ENCODE measurements at regions not wholly inside any gene's neighbourhood (a gene's known extent, or its start where the extent isn't known, plus 50 kb on each side); places are given as distances from the start of the nearest gene placed in this dataset.
"Not testable (repeated sequence)": the region's sequence is repeated elsewhere in the genome, so short reads cannot be mapped to it uniquely, and the experiment has no call there.

DNA sequence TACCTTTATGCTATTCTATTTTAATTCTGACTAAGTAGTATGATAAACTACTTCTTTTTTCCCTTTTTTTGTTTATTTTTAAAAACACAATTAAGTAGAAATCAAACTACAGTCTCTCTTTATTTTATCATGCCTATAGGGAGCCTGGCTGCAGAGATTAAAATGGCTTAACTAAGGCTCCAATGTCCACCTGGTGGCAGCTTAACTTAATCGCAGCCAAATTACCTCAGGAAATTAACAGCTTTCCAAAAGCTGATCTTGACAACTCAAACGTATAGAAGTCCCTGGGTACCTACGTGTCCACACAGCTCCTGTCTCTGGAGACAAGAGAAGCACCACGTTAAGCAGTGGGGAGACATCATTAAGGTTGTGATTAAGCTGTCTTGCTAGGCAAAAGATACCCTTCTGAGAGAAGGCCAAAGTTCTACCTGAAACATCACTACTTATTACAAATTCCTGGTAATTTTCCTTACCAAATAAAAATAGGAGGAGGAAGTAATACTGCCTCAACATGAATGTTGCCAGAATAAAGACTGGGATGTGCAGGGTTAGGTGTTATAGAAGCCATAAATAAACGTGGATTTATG, 63.2 kb upstream of the SNX19 start:
- ATAC-seq, result no peak
- no peak for DNase-seq

DNA sequence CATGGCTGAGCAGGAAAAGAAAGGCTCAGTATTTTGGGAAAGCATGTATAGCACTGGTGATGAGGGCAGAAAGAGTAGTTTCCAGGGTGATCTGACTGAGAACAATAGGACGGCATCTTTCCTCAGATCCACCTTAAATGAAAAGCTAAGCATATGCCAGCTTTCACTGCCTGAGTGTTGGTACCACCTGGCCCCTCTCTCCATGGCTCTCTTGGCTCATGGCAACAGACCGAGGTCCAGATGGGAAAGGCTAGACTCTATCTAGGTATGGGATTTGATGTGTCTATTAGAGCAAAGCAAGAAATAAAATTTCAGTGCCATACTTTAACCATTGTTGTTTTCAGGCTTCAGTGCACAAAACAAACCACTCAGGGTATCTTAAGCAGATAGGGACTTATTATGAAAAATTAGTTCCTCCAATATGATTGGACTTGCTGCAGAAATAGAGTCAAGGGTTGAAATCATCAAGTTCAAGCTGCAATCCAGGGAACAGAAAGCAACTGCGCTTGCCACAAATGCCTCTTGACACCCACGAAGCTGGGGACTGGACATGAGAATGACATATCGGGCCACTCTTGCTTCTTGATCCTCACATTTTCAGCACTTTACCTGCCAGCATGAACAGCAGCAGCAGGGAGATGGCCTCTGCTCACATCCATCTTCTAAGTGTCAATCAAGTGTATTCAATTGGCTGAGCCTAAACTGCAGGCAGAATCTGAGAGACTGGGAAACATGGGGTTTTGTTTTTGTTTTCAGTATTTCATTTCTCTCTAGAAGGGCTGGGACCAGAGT, 64.0 kb upstream of the SNX19 start:
- ATAC-seq, result no peak
- no peak for DNase-seq

DNA sequence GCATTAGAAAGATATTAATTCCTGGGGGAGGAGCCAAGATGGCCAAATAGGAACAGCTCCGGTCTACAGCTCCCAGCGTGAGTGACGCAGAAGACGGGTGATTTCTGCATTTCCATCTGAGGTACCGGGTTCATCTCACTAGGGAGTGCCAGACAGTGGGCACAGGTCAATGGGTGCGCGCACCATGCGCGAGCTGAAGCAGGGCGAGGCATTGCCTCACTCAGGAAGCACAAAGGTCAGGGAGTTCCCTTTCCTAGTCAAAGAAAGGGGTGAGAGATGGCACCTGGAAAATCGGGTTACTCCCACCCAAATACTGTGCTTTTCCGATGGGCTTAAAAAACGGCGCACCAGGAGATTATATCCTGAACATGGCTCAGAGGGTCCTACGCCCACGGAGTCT, 68.0 kb upstream of the SNX19 start:
- ATAC-seq, result not testable (repeated sequence)

DNA sequence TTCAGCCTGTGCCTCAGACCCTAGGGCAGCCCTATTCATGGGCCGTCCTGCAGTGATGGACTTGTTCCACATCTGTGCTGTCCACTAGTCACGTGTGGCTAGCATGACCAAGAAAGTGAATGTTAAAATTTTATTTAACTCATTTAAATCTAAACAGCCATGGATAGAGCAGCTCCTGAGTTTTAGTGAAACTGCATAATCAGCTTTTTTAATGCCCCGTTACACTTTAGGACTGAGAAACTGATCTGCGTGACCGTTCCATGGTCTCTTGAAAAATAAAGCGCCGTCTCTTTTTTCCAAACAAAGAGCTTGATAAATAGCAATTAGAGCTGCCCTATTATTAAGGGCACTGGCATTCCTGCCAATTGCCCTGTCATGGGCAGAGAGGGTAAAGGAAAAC, 76.5 kb upstream of the SNX19 start:
- no peak for DNase-seq
- no peak for ATAC-seq

More for the DNA sequence above, 68.0 kb upstream of the SNX19 start:
- not testable (repeated sequence) for DNase-seq

DNA sequence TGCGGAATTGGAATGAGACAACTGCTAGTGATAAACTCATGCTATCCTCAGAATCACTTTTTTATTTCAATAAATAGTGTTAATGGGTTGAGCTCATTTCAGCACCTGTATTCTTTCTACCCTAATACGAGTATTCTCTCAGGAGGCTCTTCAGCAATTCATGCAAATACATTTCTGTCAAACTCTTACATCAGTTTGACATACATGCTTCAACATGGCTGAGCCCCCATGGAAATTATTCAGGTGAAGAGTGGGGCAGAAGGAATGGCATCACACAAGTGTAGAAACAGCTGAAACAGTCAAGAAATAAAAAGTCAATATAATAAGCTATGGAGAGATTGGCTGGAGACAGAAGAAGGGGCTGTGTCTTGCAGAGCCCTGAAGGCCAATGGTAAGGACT, 77.8 kb upstream of the SNX19 start:
- ATAC-seq (no peak), DNase-seq (no peak)

DNA sequence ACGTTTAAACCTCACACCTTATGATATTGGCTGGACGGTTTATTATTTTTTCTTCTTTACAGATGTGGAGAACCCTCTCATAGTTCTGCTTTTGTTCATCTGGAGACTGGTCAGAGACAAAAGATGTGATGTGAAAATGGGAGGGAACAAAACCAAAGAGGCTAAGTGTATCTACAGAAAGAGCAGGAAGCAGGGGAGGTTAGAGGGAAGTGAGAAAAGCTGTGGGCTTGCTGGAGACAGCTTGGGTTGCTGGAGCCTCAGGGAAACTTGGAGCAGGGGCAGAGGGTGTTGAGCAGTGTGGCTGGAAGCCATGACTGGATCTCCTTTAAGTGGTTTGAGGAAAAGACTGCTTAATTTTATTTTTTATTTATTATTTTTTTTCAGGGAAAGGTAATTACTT, 79.0 kb upstream of the SNX19 start:
- ATAC-seq (no peak), DNase-seq (no peak)

DNA sequence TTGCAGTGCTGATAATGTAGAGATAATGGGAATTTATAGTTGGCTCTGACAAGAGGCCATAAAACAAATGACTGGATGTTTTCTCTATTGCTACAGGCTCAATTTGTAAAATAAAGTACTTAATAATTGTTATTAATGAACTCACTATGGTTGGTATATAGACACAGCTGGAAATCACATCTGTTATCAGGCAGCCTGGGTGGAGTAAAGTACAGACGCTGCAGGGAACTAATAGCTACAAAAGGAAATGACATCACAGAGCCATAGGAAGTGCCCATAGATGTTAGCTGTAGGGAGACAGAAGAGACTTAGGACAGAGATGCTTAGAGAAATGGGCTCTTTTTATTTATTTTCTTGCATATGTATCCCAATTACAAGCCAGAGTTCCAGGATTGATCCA, 81.0 kb upstream of the SNX19 start:
- DNase-seq (no peak), ATAC-seq (no peak)

DNA sequence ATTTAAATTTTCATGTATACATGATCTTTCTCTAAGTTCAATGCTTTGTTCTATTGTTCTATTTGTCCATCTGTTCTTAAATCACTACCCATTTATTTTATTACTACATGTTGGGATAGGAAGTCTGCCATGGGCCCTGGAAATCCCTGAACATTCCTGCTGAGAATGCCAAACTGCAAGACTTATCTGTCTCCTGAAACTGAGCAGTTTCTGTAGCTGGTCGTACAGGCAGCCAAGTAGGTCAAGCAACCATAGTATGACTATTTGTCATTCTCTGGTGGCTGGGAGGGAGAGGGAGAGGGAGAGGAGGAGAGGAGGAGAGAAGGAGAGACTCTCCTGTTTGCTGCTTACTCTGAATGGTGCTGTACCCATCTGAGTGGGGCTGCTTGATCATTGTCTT, 82.8 kb upstream of the SNX19 start:
- DNase-seq, result no peak
- ATAC-seq, result no peak

DNA sequence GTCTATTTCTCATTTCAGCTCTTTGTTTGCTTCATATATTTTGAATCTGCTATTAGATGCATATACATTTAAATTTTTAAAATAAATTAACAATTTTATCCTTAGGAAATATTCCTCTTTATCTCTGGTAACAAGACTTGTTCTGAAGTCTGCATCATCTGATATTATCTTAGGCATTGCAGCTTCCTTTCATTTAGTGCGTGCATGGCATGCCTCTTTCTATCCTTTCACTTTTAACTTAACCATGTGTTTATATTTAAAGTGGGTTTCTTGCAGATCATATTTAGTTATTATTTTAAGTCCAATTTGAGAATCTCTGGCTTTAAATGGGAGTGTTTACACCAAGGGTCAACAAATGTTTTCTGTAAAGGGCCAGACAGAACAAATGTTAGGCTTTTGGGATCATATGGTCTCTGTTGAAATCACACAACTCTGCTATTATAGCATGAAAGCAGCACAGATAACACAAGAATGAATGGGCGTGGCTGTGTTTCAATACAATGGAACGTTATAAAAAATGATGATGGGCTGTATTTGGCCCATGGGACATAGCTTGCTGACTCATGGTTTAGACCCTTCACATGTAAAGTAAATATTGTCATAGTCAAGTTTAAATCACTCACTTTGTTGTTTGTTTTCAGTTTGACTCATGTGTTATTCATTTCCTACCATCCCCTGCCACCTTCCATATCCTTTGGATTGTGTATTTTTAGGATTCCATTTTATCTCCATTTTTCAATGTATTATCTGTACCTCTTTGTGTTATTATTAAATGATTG, 83.9 kb upstream of the SNX19 start:
- ATAC-seq (no peak), DNase-seq (no peak)

DNA sequence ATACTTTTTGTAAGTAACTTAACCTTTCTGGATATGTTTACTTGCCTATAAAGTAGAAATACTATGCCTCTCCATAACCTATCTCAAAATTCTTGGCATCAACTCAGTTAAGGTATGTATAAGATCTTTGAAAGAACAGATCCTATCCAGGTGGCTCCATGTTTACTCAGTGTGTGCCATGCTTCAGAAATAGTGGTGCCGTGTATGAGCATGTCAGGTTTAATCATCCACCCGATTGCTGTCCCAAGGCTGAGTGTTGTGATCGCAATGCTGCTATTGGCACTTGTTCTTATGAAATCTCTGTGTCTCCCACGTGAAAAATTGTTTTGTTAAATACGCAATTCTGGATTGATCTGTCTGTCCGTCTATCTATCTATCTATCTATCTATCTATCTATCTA, 85.9 kb upstream of the SNX19 start:
- no peak for DNase-seq
- ATAC-seq, result no peak

DNA sequence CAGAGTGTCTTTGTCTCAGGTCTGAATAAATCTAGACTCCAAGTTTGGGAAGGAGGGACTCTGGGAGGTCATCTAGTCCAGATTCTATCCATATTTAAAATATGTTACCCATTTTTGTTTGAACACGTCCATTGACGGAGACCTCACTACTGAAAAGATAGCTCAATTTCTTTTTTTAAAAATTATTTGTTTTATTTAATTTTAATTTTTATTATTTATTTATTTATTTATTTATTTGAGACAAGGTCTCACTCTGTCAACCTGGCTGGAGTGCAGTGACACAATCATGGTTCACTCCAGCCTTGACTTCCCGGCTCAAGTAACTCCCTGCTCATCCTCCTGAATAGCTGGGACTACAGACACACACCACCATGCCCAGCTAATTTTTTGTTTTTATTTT, 89.5 kb upstream of the SNX19 start:
- DNase-seq, result no peak
- no peak for ATAC-seq

DNA sequence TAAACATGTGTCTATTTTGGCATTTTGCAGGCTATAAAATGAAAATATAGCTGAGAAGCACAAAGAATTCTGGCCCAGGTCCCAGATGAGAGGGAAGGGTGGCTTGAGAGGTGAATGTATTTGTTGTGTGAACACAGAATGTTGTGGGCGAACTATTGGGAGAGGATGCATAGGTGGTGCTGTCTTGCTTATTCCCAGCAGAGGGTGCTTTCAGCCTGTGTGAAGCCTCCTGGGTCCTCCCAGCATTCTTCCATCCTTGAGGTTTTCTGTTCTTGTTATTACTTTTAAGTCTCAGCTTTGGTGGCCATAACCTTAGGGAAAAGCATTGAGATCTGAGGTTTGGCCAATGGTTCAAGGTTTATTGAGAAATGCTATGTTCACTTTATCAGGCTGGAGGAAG, 108.7 kb upstream of the SNX19 start:
- ATAC-seq (no peak), DNase-seq (no peak)

DNA sequence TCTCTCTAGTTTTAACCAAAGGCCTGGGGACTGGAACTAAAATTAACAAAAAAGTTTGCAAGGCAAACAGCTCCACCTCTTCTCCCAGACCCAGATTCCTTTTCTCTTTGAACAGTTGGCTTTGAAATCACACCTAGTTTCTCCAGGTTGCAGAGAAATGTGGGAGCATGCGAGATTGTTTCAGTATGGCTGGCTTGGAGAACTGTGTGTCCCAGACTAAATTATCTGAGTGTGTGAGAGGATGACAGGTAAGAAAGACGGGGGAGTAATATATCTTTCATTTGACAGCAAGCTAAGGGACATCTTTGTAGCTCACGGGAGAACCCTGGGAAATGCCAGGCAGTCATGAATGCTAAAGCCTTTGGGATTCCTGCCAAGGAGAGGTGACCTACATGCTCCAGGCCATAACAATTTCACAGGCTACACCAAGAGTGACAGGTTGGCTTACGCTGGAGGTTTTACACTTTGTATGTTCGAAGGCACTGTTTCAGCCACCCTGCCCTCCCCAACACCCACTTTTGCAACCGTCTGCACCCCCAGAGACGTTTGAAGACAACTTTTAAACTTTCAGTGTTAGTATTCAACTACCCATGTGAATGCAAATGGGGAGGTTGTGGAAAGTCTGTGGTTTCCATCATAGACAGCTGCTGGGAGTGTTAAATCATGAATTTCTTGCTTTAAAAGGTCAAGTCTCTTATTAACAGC, 109.3 kb upstream of the SNX19 start:
- ATAC-seq, result no peak
- DNase-seq, result no peak

DNA sequence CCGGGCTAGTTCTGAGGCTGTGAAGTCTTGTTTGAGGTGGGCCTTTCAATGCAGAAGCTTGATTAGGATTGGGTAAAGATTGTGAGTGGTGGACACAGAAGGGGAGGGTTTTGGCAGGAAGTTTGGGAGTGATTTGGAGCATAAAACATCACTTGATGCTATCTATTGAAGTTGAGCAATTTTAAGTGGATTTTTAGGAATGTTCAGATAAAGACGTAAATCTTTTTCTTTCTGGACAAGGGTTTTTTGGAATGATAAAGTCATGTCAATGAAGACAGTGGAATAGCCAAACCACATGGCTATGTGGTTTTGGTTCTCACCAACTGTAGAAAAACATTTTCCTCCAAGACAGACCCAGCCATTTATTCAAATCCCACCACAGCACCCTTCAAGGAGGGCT, 111.2 kb upstream of the SNX19 start:
- DNase-seq (no peak), ATAC-seq (no peak)

DNA sequence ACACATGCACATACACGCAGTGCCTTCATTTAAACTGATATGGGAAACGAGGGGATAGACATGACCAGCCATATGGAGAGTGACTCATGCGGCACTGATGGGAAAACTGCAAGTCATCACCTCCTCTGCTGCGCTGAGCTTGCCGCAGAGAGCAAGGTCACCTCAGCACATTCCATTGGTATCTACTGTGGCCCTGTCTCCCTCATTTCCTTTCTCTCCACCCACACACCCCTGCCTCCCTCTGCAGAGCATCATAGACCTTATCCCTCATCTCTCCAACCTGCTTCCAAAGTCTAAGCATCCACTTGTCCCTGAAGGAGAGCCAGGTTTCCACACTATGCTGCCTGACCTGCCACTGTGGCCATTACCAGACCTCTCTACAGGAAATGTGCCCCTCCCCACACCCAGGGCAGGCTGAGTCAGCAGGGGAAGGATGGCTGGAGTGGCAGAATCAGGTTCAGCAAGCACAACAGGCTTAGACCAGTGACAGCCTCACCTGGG, 116.9 kb upstream of the SNX19 start:
- no peak for DNase-seq

DNA sequence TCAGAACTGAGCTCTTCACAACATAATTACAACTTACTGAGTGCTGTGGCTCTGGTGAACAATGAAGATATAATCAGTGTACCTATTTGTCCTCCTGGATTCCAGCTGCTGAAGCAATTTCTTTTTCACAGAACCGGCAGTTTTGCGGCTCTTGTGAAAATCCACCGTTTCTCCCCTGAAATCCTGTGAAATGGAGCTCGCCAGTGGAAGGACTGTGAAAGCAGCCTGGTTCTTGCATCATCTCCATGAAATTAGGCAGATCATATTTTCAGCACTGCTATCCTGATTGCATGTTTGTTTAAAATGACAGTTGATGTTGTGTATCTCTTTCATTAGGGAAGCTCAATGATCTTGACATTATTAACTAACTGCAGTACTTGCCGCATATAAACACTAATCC, 120.2 kb upstream of the SNX19 start:
- DNase-seq, result no peak
- ATAC-seq, result no peak

More for the DNA sequence above, 116.9 kb upstream of the SNX19 start:
- no peak for ATAC-seq

DNA sequence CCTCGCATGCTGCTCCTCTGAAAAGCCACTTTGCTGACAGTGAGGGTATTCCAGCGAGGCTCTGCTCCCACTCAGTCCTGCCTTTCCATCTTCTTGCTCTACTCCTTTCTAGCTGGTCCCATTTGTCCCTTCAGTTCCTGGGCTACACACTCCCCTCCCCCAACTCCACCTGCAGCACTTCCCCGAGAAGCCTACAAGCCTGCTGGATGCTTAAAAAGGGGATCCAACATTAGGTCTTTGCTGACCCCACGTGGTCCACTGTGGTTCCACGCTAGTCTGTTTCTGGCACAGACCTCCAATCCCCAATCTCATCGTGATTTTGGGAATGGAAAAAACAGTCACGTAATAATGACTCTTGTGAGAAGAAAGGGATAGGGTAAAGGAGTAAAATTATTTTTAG, 121.6 kb upstream of the SNX19 start:
- no peak for ATAC-seq
- DNase-seq, result no peak

DNA sequence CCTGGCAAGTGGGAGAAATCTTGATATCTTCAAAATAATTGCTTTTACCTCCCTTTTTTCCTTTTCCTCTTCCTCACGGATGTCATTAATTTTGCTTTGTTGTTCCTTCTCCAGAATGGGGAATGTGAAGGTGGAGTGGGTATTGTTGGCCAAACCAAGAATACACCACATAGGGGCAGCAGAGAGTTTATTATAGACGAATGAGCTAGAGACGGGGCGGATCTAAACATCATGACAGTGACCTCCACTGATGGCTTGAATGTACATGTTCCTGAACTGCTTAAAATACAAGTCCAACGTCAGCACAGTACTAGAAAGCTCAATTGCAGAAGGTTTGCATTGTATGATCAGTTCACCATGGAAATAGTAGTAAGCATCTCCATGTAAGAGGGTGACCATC, 122.3 kb upstream of the SNX19 start:
- ATAC-seq (no peak), DNase-seq (no peak)

DNA sequence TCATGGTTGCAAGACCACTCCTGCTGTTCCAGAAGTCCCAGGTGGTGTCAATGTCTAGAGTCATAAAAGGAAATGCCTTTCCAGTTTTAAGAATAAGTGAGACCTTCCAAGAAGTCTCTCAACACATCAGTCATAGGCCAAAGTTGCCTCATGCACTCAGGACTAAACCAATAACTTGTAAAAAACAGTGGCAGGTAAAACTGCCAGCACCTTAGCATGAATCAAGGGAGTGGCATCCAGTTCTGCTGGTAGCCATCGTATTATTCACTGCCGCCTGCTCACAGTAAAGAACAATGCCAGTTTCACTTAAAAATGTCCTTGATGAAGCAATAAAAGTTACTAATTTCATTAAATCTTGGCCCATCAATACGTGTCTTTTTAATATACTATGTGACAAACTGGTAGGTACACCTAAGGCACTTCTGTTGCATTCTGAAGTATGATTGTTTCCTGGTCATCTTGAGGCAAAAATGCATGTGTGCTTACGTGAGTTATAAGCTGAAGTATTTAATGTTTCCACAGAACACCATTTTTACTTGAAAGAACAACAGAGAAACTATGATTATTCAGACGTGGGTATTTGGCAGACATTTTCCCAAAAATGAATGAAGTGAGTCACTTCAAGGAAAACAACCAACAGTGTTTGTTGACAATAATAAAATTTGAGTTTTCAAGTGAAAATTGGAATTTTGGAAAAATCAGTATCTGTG, 125.2 kb upstream of the SNX19 start:
- DNase-seq, result no peak
- ATAC-seq, result no peak

DNA sequence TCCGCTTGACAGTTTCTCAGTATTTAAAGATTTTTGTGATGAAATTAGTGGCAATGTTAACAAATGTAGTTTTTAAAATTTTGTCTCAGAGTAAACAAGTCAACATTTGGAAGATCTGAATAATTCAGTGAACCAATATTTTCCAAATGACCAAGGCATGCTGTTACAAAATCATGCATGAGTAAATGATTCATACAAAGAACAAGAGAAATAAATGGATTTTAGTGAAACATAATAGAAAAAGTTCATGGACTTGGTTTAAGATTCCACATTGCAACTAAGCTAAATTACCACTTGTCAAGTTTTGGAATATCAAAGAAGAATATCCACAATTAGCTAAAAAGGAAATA, 125.7 kb upstream of the SNX19 start:
- DNase-seq (no peak), ATAC-seq (no peak)

DNA sequence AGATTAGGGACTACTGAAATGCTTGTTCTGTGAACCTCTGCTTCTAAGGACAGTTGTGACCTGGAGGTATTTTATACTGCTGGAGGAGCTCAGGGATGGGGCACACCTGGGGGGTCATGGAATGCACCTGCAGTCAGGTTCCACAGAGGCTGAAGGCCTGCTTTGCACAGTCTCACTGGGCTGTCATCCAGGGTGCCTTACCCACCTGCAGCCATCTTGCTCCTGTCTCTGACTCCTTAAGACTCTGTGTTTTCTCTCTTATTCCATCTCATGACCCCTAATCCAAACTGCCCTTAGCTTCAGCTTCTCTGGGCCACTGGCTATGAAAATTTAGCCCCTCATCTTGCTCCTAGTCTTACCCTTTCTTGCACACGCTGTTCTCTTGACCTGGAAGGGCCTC, 127.0 kb upstream of the SNX19 start:
- DNase-seq (no peak), ATAC-seq (no peak)

DNA sequence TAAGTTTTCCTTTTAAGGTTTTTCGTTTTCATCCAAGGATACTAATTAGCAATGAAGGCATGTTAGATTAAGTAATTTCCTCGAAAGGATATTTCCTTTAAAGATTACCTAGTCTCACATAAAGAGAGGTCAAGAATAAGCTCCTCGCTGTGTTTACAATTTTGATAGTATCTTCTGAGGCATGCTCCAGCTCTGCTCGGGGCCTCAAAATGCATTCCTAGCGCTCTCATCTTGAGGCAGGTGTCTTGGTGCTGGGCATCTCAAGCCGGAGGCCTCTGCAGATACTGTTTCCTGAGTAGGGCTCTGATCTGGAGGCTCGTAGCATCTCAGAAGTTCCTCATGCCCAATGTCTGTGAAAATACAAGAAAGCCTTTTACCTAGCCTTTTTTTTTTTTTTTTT, 128.6 kb upstream of the SNX19 start:
- DNase-seq, result no peak
- no peak for ATAC-seq
